Transverse colon (tissue), 4 donors: ENCODE measurements at regions not wholly inside any gene's neighbourhood (a gene's known extent, or its start where the extent isn't known, plus 50 kb on each side); places are given as distances from the start of the nearest gene placed in this dataset.

ENCODE experiments used
- DNase-seq: peaks from one replicate; pipeline ENCODE4 v3.0.0-alpha.2; 2019
- H3K27ac ChIP-seq, 4 donors: fragments of 200-600 bp; sonication (generic); 2 replicates each; pipeline ENCODE4 v1.5.1; 2016 to 2018; ENCODE audit warnings: inconsistent platforms in 4 of 4
- H3K27me3 ChIP-seq: fragments of 200-600 bp; sonication (generic); 2 replicates; pipeline ENCODE4 v1.5.1; 2017; ENCODE audit warnings: inconsistent platforms
- H3K36me3 ChIP-seq, 4 donors: fragments of 200-600 bp; sonication (generic); 2 replicates each; pipeline ENCODE4 v1.5.1; 2017 to 2019; ENCODE audit warnings: inconsistent platforms in 4 of 4
- H3K4me1 ChIP-seq, 4 donors: fragments of 200-600 bp; sonication (generic); 2 replicates each; pipeline ENCODE4 v1.5.1; 2017 to 2020; ENCODE audit warnings: inconsistent platforms in 4 of 4
- H3K4me3 ChIP-seq, 4 donors: fragments of 200-600 bp; sonication (generic); 1 replicate in 1 of 4; 2 replicates in 3 of 4; pipeline versions ENCODE4 v1.5.1 to v1.6.1; 2017 to 2019; ENCODE audit warnings: inconsistent platforms in 4 of 4
- H3K9me3 ChIP-seq, 2 donors: fragments of 200-600 bp; sonication (generic); 2 replicates each; pipeline ENCODE4 v1.5.1; 2017 to 2019; ENCODE audit warnings: inconsistent platforms in 2 of 2
- CTCF ChIP-seq, 5 experiments: fragments of 200-600 bp in 3 of 5; fragments of 450-650 bp in 2 of 5; sonication (generic) in 3 of 5; IDR thresholded peaks; 1 replicate in 2 of 5; 2 replicates in 3 of 5; pipeline ENCODE4 v1.5.1; 2016 to 2017; ENCODE audit warnings: antibody characterized with exemption in 5 of 5, inconsistent platforms in 3 of 5, mild to moderate bottlenecking in 2 of 5, moderate library complexity in 1 of 5
- EP300 ChIP-seq: sonication (generic); formaldehyde crosslinking; IDR thresholded peaks from one replicate; pipeline ENCODE4 v1.6.1; 2017; ENCODE audit warnings: antibody characterized with exemption, low read depth
- POLR2A ChIP-seq: fragments of 450-650 bp; IDR thresholded peaks from one replicate; pipeline ENCODE4 v1.6.1; 2016; ENCODE audit warnings: antibody characterized with exemption, mild to moderate bottlenecking, moderate library complexity
- POLR2AphosphoS5 ChIP-seq, 3 donors: sonication (generic); formaldehyde crosslinking; IDR thresholded peaks; one replicate each; pipeline ENCODE4 v1.6.1; 2016; ENCODE audit warnings: antibody characterized with exemption in 3 of 3
- WGBS, 2 donors: methylation state at CpG; one replicate each; pipeline ENCODE4 v1.1.5; 2018; ENCODE audit warnings: low coverage in 1 of 2; 5-methylcytosine and 5-hydroxymethylcytosine counted together
- in situ Hi-C, 4 donors: fragments of 200-750 bp; cut with MboI; loops; one replicate each; pipeline versions ENCODE4 v1.15.0 to v1.15.1; 2017; ENCODE audit warnings: low sequenced_read_pairs in 3 of 4, low pct_ligation_motif_present in 1 of 4, low pct_unique_long_range_greater_than_20kb in 1 of 4
- intact Hi-C: fragments of 100-400 bp; cut with DNase I; formaldehyde crosslinking; loops from one replicate; pipeline ENCODE4 v1.15.1; 2023; ENCODE audit warnings: low total_unique reads

- DNase-seq = no peak
- WGBS, 2 donors = 51 to 73% methylated on average over 3 of the region's 3 CpGs
- no peaks in the 10 kb centered on the region for H3K27me3 ChIP-seq
- TF ChIP-seq EP300 (no peak), POLR2AphosphoS5 (IDR thresholded peaks at IDR 0.05) (no peak), POLR2A (no peak), CTCF (IDR thresholded peaks at IDR 0.05) (no peak)
- intact Hi-C loops (no loop called here), in situ Hi-C loops (no loop called here)
- no peak overlapping the region for H3K27ac ChIP-seq
- no peaks in the 10 kb centered on the region for H3K9me3 ChIP-seq
- H3K36me3 ChIP-seq = no peaks in the 10 kb centered on the region
- H3K4me3 ChIP-seq = no peak overlapping the region
- no peaks in the 10 kb centered on the region for H3K4me1 ChIP-seq
These were observed 74.0 kb downstream of the GATA3 start for GRCh38 chr10:8128511-8128910.

GRCh38 chr10:8129438-8129837, 75.0 kb downstream of the GATA3 start:
- 45 to 56% methylated on average over 2 of the region's 2 CpGs for WGBS, 2 donors
- TF ChIP-seq EP300 (no peak), CTCF (IDR thresholded peaks at IDR 0.05) (no peak), POLR2A (no peak), POLR2AphosphoS5 (IDR thresholded peaks at IDR 0.05) (no peak)
- no peak for DNase-seq
- Histone ChIP-seq H3K4me3 (no peak overlapping the region), H3K4me1 (no peaks in the 10 kb centered on the region), H3K27me3 (no peaks in the 10 kb centered on the region), H3K36me3 (no peaks in the 10 kb centered on the region), H3K27ac (no peak overlapping the region), H3K9me3 (no peaks in the 10 kb centered on the region)
- in situ Hi-C loops (no loop called here), intact Hi-C loops (no loop called here)

- TF ChIP-seq EP300 (no peak), POLR2A (no peak), CTCF (IDR thresholded peaks at IDR 0.05) (no peak), POLR2AphosphoS5 (IDR thresholded peaks at IDR 0.05) (no peak)
- 64 to 67% methylated on average over 6 to 8 of the region's 8 CpGs for WGBS, 2 donors
- H3K9me3 ChIP-seq = no peaks in the 10 kb centered on the region
- no peaks in the 10 kb centered on the region for H3K27me3 ChIP-seq
- H3K27ac ChIP-seq = no peak overlapping the region
- no peaks in the 10 kb centered on the region for H3K36me3 ChIP-seq
- no peak overlapping the region for H3K4me3 ChIP-seq
- intact Hi-C loops = no loop called here
- in situ Hi-C loops = no loop called here
- H3K4me1 ChIP-seq = no peaks in the 10 kb centered on the region
- no peak for DNase-seq
These were observed 76.8 kb downstream of the GATA3 start for GRCh38 chr10:8130973-8131911.

GRCh38 chr10:8133146-8133545, 78.7 kb downstream of the GATA3 start:
- no peak overlapping the region for H3K27ac ChIP-seq
- no peak overlapping the region for H3K4me3 ChIP-seq
- H3K36me3 ChIP-seq = no peaks in the 10 kb centered on the region
- H3K27me3 ChIP-seq = no peaks in the 10 kb centered on the region
- in situ Hi-C loops = no loop called here
- H3K4me1 ChIP-seq = no peaks in the 10 kb centered on the region
- no peak for DNase-seq
- no peak for TF ChIP-seq POLR2AphosphoS5 (IDR thresholded peaks at IDR 0.05)
- no peak for TF ChIP-seq CTCF (IDR thresholded peaks at IDR 0.05)
- TF ChIP-seq EP300 = no peak
- no peak for TF ChIP-seq POLR2A
- H3K9me3 ChIP-seq = no peaks in the 10 kb centered on the region
- 76 to 84% methylated on average over 7 to 8 of the region's 8 CpGs for WGBS, 2 donors
- intact Hi-C loops = no loop called here
